ENCODE measurements at regions not wholly inside any gene's neighbourhood (a gene's known extent, or its start where the extent isn't known, plus 50 kb on each side); places are given as distances from the start of the nearest gene placed in this dataset.
"Not testable (repeated sequence)": the region's sequence is repeated elsewhere in the genome, so short reads cannot be mapped to it uniquely, and the experiment has no call there.

DNA sequence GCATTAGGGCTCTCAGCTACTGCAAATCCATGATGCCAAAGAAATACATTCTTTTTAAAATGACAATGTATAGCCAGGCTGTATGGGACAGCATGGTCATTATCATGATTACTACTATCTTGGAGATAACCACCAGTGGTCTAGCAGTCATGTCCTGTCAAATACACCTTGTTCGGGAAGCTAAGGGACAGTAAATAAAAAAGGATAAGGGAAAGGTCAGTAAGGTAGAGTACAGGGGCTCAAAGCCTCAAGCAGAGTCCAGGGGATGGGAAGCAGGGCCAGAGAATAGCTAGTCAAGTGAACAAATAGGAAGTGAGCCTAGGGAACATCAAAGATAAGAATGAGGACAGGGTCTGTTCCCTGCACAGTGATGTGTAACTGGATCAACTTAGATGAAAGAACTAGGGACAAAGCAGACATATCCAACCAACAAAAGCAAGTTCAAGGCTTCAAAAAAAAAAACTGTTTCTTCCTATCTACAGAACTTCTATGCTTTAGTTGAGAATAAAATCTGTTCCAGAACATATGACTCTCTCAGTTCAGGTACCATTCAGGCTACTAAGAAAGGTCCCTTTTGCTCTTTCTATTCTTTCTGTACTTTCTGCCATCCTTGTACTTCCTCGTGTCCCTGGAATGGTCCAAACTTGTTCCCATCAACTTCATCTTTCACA, 62.9 kb upstream of the EHBP1 start:
- Histone ChIP-seq H3K36me3 (no peaks in the 10 kb centered on the region), H3K27ac (no peak overlapping the region), H3K27me3 (no peaks in the 10 kb centered on the region), H3K4me3 (no peak overlapping the region), H3K9me3 (no peaks in the 10 kb centered on the region), H3K4me1 (peaks cover 0 to 22% (median 3%) of the 10 kb centered on the region in 3 donors)
- DNase-seq: no peak
- WGBS, 2 donors: 56 to 69% methylated on average over 2 of the region's 2 CpGs
- intact Hi-C loops (cut with DNase I): no loop called here
- TF ChIP-seq, protein P1, sequence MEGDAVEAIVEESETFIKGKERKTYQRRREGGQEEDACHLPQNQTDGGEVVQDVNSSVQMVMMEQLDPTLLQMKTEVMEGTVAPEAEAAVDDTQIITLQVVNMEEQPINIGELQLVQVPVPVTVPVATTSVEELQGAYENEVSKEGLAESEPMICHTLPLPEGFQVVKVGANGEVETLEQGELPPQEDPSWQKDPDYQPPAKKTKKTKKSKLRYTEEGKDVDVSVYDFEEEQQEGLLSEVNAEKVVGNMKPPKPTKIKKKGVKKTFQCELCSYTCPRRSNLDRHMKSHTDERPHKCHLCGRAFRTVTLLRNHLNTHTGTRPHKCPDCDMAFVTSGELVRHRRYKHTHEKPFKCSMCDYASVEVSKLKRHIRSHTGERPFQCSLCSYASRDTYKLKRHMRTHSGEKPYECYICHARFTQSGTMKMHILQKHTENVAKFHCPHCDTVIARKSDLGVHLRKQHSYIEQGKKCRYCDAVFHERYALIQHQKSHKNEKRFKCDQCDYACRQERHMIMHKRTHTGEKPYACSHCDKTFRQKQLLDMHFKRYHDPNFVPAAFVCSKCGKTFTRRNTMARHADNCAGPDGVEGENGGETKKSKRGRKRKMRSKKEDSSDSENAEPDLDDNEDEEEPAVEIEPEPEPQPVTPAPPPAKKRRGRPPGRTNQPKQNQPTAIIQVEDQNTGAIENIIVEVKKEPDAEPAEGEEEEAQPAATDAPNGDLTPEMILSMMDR (IDR thresholded peaks at IDR 0.05): no peak
- no peak for TF ChIP-seq POLR2A (IDR thresholded peaks at IDR 0.05)

DNA sequence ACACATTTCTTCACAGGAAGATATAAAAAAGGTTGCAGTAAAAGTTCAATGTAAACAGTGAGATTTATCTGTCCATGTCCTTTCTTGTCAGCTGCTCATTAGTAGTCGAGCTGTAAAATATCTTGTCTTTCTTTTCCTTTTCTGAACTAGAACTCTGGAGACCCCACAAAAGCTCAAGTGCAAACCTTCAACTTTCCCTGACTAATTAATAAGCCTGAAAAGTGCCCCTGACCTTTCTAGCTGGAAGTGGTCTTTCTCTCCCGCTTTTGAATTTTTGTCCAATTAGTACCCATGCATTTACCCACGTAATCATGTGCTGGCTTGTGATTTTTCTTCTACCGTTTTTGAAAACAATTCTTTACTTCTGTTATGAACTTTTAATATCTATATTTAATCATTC, 63.6 kb upstream of the EHBP1 start:
- no peak overlapping the region for H3K4me3 ChIP-seq
- 39 to 45% methylated on average over 4 of the region's 4 CpGs for WGBS, 2 donors
- H3K4me1 ChIP-seq: peaks cover 0 to 22% (median 3%) of the 10 kb centered on the region in 3 donors
- H3K27me3 ChIP-seq: no peaks in the 10 kb centered on the region
- TF ChIP-seq POLR2A (IDR thresholded peaks at IDR 0.05): no peak
- TF ChIP-seq, protein P1 (IDR thresholded peaks at IDR 0.05): no peak
- H3K27ac ChIP-seq: no peak overlapping the region
- DNase-seq: no peak
- intact Hi-C loops (cut with DNase I): no loop called here
- no peaks in the 10 kb centered on the region for H3K36me3 ChIP-seq
- no peaks in the 10 kb centered on the region for H3K9me3 ChIP-seq

DNA sequence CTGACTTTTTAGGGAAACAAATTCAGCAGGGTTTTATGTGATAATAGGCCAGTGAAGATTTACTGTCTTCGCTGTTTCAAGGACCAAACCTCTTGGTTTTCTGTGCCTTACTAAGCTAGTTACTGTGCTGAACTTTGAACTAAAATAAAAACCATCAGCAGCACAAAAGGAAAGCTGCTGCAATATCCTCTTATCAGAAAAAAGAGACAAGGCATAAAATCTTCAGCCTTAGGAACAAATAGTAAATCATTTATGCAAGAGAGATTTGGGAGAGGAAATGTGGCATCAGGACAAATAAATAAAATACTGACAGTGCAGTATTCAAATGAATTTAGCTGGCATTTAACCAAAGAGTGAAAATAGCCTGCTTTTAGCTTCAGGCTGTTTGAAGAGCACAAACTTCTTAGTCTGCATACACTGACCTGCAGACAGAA, 64.1 kb upstream of the EHBP1 start:
- TF ChIP-seq POLR2A (IDR thresholded peaks at IDR 0.05): no peak
- TF ChIP-seq, protein P1 (IDR thresholded peaks at IDR 0.05): no peak
- WGBS, 2 donors: 70 to 81% methylated on average over 1 of the region's 1 CpG
- Histone ChIP-seq H3K4me3 (no peak overlapping the region), H3K27me3 (no peaks in the 10 kb centered on the region), H3K4me1 (peaks cover 0 to 22% (median 3%) of the 10 kb centered on the region in 3 donors), H3K36me3 (no peaks in the 10 kb centered on the region), H3K9me3 (no peaks in the 10 kb centered on the region), H3K27ac (no peak overlapping the region)
- DNase-seq: no peak
- intact Hi-C loops (cut with DNase I): no loop called here

DNA sequence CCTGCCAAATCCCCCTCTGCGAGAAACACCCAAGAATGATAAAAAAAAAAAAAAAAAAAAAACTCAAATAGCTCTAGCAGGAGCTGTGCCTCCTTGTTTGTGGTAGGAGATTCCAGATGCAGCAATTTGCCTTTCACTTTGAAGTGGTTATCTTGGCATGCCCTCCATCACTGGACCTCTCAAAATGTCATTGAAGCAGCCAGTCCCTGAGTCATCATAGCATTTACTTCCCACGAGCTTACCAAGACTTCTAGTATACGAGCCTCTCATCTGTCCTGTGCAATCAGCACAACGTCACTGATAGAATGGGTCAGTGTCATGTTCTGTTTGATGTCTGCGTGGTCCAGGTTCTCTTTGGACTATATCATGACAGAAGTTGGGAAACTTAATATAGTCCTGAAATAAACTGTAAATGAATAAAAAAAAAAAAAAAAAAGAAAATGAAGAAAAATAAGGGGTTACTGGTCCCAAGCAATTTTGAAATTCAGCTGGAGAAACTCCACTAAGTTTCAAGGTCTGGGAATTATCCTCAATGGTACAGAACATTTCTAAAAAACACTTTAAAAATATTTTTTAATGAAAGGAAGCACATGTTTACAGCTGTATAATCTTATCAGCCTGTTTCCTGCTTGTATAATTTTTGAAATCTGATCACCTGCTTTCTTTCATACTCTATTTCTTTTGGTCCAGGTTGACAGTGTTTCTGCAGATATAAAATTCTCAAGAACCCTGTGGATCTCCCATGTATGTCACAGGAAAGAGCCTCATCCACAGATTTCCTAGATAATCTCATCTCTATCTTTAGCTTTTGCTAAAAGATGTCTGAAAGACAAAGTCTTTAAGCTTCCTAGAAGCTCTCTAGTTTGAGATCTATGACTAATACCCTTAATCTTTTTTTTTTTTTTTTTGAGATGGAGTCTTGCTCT, 74.1 kb upstream of the EHBP1 start:
- Histone ChIP-seq H3K27me3 (no peaks in the 10 kb centered on the region), H3K27ac (no peak overlapping the region), H3K4me1 (no peaks in the 10 kb centered on the region), H3K9me3 (peaks cover 0 to 5% (median 0%) of the 10 kb centered on the region in 3 donors), H3K36me3 (no peaks in the 10 kb centered on the region), H3K4me3 (no peak overlapping the region)
- intact Hi-C loops (cut with DNase I): no loop called here
- DNase-seq: no peak
- WGBS, 2 donors: 78 to 84% methylated on average over 3 to 4 of the region's 5 CpGs
- no peak for TF ChIP-seq POLR2A (IDR thresholded peaks at IDR 0.05)
- TF ChIP-seq, protein P1 (IDR thresholded peaks at IDR 0.05): no peak

DNA sequence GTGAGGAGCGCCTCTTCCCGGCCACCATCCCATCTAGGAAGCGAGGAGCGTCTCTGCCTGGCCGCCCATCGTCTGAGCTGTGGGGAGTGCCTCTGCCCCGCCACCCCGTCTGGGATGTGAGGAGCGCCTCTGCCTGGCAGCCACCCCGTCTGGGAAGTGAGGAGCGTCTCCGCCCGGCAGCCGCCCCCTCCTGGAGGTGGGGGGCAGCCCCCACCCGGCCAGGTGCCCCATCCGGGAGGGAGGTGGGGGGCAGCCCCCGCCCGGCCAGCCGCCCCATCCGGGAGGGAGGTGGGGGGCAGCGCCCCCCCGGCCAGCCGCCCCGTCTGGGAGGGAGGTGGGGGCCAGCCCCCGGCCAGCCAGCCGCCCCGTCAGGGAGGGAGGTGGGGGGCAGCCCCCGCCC, 75.3 kb upstream of the EHBP1 start:
- H3K27me3 ChIP-seq; H3K27ac ChIP-seq; H3K4me1 ChIP-seq; H3K9me3 ChIP-seq; intact Hi-C loops (cut with DNase I); DNase-seq; H3K4me3 ChIP-seq; H3K36me3 ChIP-seq: not testable (repeated sequence)
- no CpG with 5 or more reads among the region's 28 CpGs for WGBS, 2 donors

DNA sequence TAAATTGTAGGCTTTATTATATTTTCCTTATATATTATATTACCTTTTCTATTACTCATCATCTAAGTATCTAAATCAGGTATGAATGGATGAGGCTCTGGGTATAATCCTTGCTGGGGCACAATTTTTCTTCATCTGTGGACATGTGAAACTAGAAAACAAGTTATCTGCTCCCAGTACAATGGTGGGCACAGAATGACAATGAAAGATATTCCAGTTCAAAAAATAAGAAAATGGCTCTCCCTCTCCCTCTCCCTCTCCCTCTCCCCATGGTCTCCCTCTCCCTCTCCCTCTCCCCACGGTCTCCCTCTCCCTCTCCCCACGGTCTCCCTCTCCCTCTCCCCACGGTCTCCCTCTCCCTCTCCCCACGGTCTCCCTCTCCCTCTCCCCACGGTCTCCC, 76.2 kb upstream of the EHBP1 start:
- intact Hi-C loops (cut with DNase I); H3K9me3 ChIP-seq; H3K4me3 ChIP-seq; H3K27ac ChIP-seq; H3K36me3 ChIP-seq; H3K4me1 ChIP-seq; DNase-seq; H3K27me3 ChIP-seq: not testable (repeated sequence)
- WGBS, 2 donors: 0% methylated on average over 1 of the region's 5 CpGs

Measured in esophagus squamous epithelium (tissue), 5 donors.